Inflammatory macrophage (primary cell): ENCODE measurements at regions not wholly inside any gene's neighbourhood (a gene's known extent, or its start where the extent isn't known, plus 50 kb on each side); places are given as distances from the start of the nearest gene placed in this dataset.

Experiments
- DNase-seq, 2 donors: peaks; one replicate each; pipeline ENCODE4 v3.0.0-alpha.2; 2020 to 2022

- DNase-seq: no peak
Observed at GRCh38 chr9:79222483-79222882, 349.3 kb upstream of the TLE4 start.

- no peak for DNase-seq
Observed at GRCh38 chr9:79224672-79225433, 346.9 kb upstream of the TLE4 start.

- DNase-seq: peak; percentile 28 to 30
Observed at GRCh38 chr9:79233542-79233941, 338.2 kb upstream of the TLE4 start.

GRCh38 chr9:79236466-79236865 lies 335.3 kb upstream of the TLE4 start:
- DNase-seq: no peak

- DNase-seq: peak in 1 of 2 donors; percentile 21
Observed at GRCh38 chr9:79237861-79238260, 333.9 kb upstream of the TLE4 start.

GRCh38 chr9:79240774-79241173 lies 331.0 kb upstream of the TLE4 start:
- no peak for DNase-seq

- peak in 1 of 2 donors; percentile 17 for DNase-seq
Observed at GRCh38 chr9:79242489-79242888, 329.3 kb upstream of the TLE4 start.

- no peak for DNase-seq
Observed at GRCh38 chr9:79246170-79246569, 325.6 kb upstream of the TLE4 start.

- no peak for DNase-seq
Observed at GRCh38 chr9:79247021-79247420, 324.7 kb upstream of the TLE4 start.

GRCh38 chr9:79250806-79251205 lies 321.0 kb upstream of the TLE4 start:
- no peak for DNase-seq

GRCh38 chr9:79254900-79255650 lies 316.7 kb upstream of the TLE4 start:
- DNase-seq: peak; percentile 8 to 13

- no peak for DNase-seq
Observed at GRCh38 chr9:79255651-79256260, 316.0 kb upstream of the TLE4 start.

- no peak for DNase-seq
Observed at GRCh38 chr9:79256691-79257213, 315.0 kb upstream of the TLE4 start.

GRCh38 chr9:79257228-79257781 lies 314.5 kb upstream of the TLE4 start:
- DNase-seq: no peak

- DNase-seq: no peak
Observed at GRCh38 chr9:79257790-79258351, 313.9 kb upstream of the TLE4 start.

- DNase-seq: no peak
Observed at GRCh38 chr9:79259858-79260257, 311.9 kb upstream of the TLE4 start.

- DNase-seq: no peak
Observed at GRCh38 chr9:79263628-79264027, 308.1 kb upstream of the TLE4 start.

- peak; percentile 7 to 24 for DNase-seq
Observed at GRCh38 chr9:79264041-79264440, 307.7 kb upstream of the TLE4 start.

GRCh38 chr9:79264511-79265355 lies 307.0 kb upstream of the TLE4 start:
- peak; percentile 14 to 47 for DNase-seq

GRCh38 chr9:79266986-79267385 lies 304.8 kb upstream of the TLE4 start:
- DNase-seq: no peak

- no peak for DNase-seq
Observed at GRCh38 chr9:79268806-79269205, 303.0 kb upstream of the TLE4 start.

- DNase-seq: no peak
Observed at GRCh38 chr9:79273311-79273710, 298.5 kb upstream of the TLE4 start.
